GM23338 (cell line): ENCODE measurements at regions not wholly inside any gene's neighbourhood (a gene's known extent, or its start where the extent isn't known, plus 50 kb on each side); places are given as distances from the start of the nearest gene placed in this dataset.
A peak's percentile ranks its signal among the peaks of the same experiment; 100 is the strongest.

Experiments used
- ATAC-seq: fragments of 200-7000 bp; cut with Tn5 transposase; 3 replicates; pipeline ENCODE4 v1.9.1; 2020
- DNase-seq: peaks from one replicate; pipeline ENCODE4 v3.0.0-alpha.2; 2015; ENCODE audit warnings: low spot score
- H2AFZ ChIP-seq: fragments of 200-600 bp; sonication (generic); 2 replicates; pipeline ENCODE4 v1.8.0; 2016; ENCODE audit warnings: antibody characterized with exemption, mild to moderate bottlenecking, moderate library complexity
- H3F3A ChIP-seq: fragments of 200-600 bp; sonication (generic); replicated peaks from 2 replicates; pipeline ENCODE4 v1.8.0; 2017; ENCODE audit warnings: antibody characterized with exemption, mixed run types, low read depth
- H3K27ac ChIP-seq: fragments of 200-600 bp; sonication (generic); 2 replicates; pipeline ENCODE4 v1.6.1; 2016; ENCODE audit warnings: low read depth
- H3K27me3 ChIP-seq: fragments of 200-600 bp; sonication (generic); 2 replicates; pipeline ENCODE4 v1.8.0; 2016; ENCODE audit warnings: mild to moderate bottlenecking, mixed run types, moderate library complexity; ENCODE audit not compliant: insufficient read depth
- H3K36me3 ChIP-seq: fragments of 200-600 bp; sonication (generic); 2 replicates; pipeline ENCODE4 v1.8.0; 2016; ENCODE audit warnings: mild to moderate bottlenecking; ENCODE audit not compliant: insufficient read depth
- H3K4me1 ChIP-seq: fragments of 200-600 bp; sonication (generic); 2 replicates; pipeline ENCODE4 v1.8.0; 2016; ENCODE audit warnings: mild to moderate bottlenecking, moderate library complexity; ENCODE audit not compliant: insufficient read depth
- H3K4me2 ChIP-seq: fragments of 200-600 bp; sonication (generic); 2 replicates; pipeline ENCODE4 v1.7.1; 2017; ENCODE audit warnings: mixed run types
- H3K4me3 ChIP-seq: fragments of 200-600 bp; sonication (generic); 2 replicates; pipeline ENCODE4 v1.6.1; 2016; ENCODE audit warnings: mixed run types
- H3K79me2 ChIP-seq: fragments of 200-600 bp; sonication (generic); replicated peaks from 2 replicates; pipeline ENCODE4 v1.8.0; 2017; ENCODE audit warnings: mild to moderate bottlenecking; ENCODE audit not compliant: insufficient read depth
- H3K9me2 ChIP-seq: fragments of 200-600 bp; sonication (generic); 2 replicates; pipeline ENCODE4 v1.8.0; 2017; ENCODE audit not compliant: insufficient read depth
- H4K20me1 ChIP-seq: fragments of 200-600 bp; sonication (generic); replicated peaks from 2 replicates; pipeline ENCODE4 v1.8.0; 2017; ENCODE audit warnings: mild to moderate bottlenecking; ENCODE audit not compliant: insufficient read depth
- H3K27ac Mint-ChIP-seq: 2 replicates; pipeline ENCODE4 v1.8.0; 2020; ENCODE audit warnings: inconsistent platforms, mild to moderate bottlenecking, moderate library complexity, mixed read lengths
- H3K27me3 Mint-ChIP-seq: 3 replicates; pipeline ENCODE4 v1.8.0; 2022; ENCODE audit warnings: low read depth, mild to moderate bottlenecking, moderate library complexity, mixed read lengths, inconsistent platforms; ENCODE audit not compliant: insufficient read depth, poor library complexity
- H3K36me3 Mint-ChIP-seq: 3 replicates; pipeline ENCODE4 v1.8.0; 2021; ENCODE audit warnings: low read depth, mild to moderate bottlenecking, inconsistent platforms, moderate library complexity, mixed read lengths
- H3K4me1 Mint-ChIP-seq: 3 replicates; pipeline ENCODE4 v1.8.0; 2020; ENCODE audit warnings: mild to moderate bottlenecking, inconsistent platforms, mixed read lengths
- H3K4me3 Mint-ChIP-seq: 3 replicates; pipeline ENCODE4 v1.8.0; 2021; ENCODE audit warnings: moderate library complexity, mild to moderate bottlenecking, inconsistent platforms, mixed read lengths
- H3K9me3 Mint-ChIP-seq: 3 replicates; pipeline ENCODE4 v1.8.0; 2020; ENCODE audit warnings: moderate library complexity, mild to moderate bottlenecking, inconsistent platforms, mixed read lengths
- CREB1 ChIP-seq: fragments of 250-450 bp; sonication (Bioruptor Pico); IDR thresholded peaks from 2 replicates; pipeline ENCODE4 v1.5.0; 2020; ENCODE audit warnings: low read depth, mild to moderate bottlenecking, moderate library complexity
- EZH2 ChIP-seq: fragments of 200-600 bp; sonication (generic); IDR thresholded peaks from one replicate; pipeline ENCODE4 v1.8.0; 2017; ENCODE audit warnings: antibody characterized with exemption, mild to moderate bottlenecking, low read depth; ENCODE audit not compliant: unreplicated experiment
- EZH2phosphoT487 ChIP-seq: fragments of 200-600 bp; sonication (generic); IDR thresholded peaks from one replicate; pipeline ENCODE4 v1.8.1; 2018; ENCODE audit warnings: antibody characterized with exemption; ENCODE audit not compliant: unreplicated experiment
- NANOG ChIP-seq: IDR thresholded peaks from 2 replicates; pipeline ENCODE4 v1.6.1; 2016; ENCODE audit warnings: antibody characterized with exemption, borderline replicate concordance
- POLR2AphosphoS5 ChIP-seq: IDR thresholded peaks from 2 replicates; pipeline ENCODE4 v1.6.1; 2016; ENCODE audit warnings: antibody characterized with exemption, low read depth
- STAT1 ChIP-seq: IDR thresholded peaks from one replicate; pipeline ENCODE4 v1.6.1; 2016; ENCODE audit warnings: antibody characterized with exemption; ENCODE audit not compliant: unreplicated experiment
- ZNF114 ChIP-seq: fragments of 250-450 bp; sonication (Bioruptor Pico); IDR thresholded peaks from 2 replicates; pipeline ENCODE4 v1.5.0; 2020; ENCODE audit warnings: mild to moderate bottlenecking, moderate library complexity
- ZNF331 ChIP-seq: fragments of 250-450 bp; sonication (Bioruptor Pico); IDR thresholded peaks from 2 replicates; pipeline ENCODE4 v1.5.0; 2020; ENCODE audit warnings: low read depth, mild to moderate bottlenecking, moderate library complexity
- TF ChIP-seq, protein P1 (sequence below): IDR thresholded peaks from 2 replicates; pipeline ENCODE4 v1.6.1; 2016; ENCODE audit warnings: antibody characterized with exemption
- TF ChIP-seq, protein P2 (sequence below), 2 experiments: fragments of 200-600 bp in 1 of 2; sonication (generic) in 1 of 2; conservative IDR thresholded peaks; 2 replicates each; pipeline versions ENCODE4 v1.5.1 to v1.6.1; 2016 to 2017; ENCODE audit warnings: antibody characterized with exemption in 2 of 2, low read depth in 2 of 2, mild to moderate bottlenecking in 2 of 2, moderate library complexity in 1 of 2
- TF ChIP-seq, protein P3 (sequence below): IDR thresholded peaks from one replicate; pipeline ENCODE4 v1.6.1; 2018; ENCODE audit warnings: antibody characterized with exemption; ENCODE audit not compliant: unreplicated experiment

DNA sequence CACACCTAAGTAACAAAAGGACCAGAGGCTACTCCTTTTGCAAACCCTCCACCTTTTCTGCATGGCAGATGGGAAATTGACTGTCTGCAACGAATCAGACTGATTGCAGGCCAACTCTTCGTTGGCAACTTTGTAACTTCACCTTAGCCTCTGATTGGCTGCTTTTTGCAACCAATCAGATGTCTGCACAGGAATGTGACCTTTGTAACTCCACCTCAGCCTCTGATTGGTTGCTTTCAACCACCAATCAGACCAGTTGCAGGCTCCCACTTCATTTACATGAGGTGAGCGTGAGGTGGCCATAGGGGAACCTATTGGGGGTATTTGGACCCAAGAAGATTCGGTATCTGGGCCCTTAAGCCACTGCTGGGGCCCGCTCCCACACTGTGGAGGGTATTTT lies 209.0 kb downstream of the EN1 start (continued):
- TF ChIP-seq, protein P1, sequence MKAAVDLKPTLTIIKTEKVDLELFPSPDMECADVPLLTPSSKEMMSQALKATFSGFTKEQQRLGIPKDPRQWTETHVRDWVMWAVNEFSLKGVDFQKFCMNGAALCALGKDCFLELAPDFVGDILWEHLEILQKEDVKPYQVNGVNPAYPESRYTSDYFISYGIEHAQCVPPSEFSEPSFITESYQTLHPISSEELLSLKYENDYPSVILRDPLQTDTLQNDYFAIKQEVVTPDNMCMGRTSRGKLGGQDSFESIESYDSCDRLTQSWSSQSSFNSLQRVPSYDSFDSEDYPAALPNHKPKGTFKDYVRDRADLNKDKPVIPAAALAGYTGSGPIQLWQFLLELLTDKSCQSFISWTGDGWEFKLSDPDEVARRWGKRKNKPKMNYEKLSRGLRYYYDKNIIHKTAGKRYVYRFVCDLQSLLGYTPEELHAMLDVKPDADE = no peak
- TF ChIP-seq ZNF331 = no peak
- TF ChIP-seq, protein P2, sequence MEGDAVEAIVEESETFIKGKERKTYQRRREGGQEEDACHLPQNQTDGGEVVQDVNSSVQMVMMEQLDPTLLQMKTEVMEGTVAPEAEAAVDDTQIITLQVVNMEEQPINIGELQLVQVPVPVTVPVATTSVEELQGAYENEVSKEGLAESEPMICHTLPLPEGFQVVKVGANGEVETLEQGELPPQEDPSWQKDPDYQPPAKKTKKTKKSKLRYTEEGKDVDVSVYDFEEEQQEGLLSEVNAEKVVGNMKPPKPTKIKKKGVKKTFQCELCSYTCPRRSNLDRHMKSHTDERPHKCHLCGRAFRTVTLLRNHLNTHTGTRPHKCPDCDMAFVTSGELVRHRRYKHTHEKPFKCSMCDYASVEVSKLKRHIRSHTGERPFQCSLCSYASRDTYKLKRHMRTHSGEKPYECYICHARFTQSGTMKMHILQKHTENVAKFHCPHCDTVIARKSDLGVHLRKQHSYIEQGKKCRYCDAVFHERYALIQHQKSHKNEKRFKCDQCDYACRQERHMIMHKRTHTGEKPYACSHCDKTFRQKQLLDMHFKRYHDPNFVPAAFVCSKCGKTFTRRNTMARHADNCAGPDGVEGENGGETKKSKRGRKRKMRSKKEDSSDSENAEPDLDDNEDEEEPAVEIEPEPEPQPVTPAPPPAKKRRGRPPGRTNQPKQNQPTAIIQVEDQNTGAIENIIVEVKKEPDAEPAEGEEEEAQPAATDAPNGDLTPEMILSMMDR (conservative IDR thresholded peaks at IDR 0.05; ENCODE audit: low read depth in 2 of 2) = no peak
- no peak for TF ChIP-seq NANOG
- TF ChIP-seq EZH2phosphoT487 = no peak
- TF ChIP-seq EZH2 = no peak

DNA sequence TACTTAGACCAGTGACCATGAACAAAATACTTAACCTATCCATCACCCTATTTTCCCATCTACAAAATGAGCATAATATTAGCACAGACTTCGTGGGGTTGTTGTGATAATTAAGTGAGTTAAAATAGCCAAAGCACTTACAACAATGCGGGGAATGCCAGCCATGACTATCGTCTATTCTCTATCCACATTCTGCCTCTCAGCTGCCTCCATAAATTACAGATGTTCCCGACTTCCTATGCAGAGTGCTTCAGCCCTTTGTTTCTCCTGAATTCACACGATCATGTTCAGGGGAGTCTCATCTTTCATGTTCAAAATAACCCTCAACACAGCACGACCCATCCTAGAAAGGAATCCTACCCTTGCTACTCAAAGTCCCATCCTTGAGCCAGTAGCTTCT lies 211.6 kb downstream of the EN1 start:
- Histone ChIP-seq H3K4me3 (no peak overlapping the region), H3K27me3 (no peaks in the 10 kb centered on the region), H3K9me2 (peaks cover 8% of the 10 kb centered on the region; the same call in 1 of the 2 replicates), H3K79me2 (no peaks in the 10 kb centered on the region), H3K36me3 (peaks cover 6% of the 10 kb centered on the region; the same call in 1 of the 2 replicates), H2AFZ (no peak overlapping the region), H4K20me1 (no peaks in the 10 kb centered on the region), H3F3A (no peaks in the 10 kb centered on the region), H3K4me1 (peaks cover 19% of the 10 kb centered on the region), H3K27ac (peak overlapping the region; percentile 65; the same call in 1 of the 2 replicates), H3K4me2 (no peak overlapping the region)
- H3K27ac Mint-ChIP-seq = no peak overlapping the region
- H3K9me3 Mint-ChIP-seq = peaks cover 7% of the 10 kb centered on the region; the same call in 2 of the 3 replicates
- ATAC-seq (peak; percentile 58), DNase-seq (peak; percentile 69)
- peaks cover 31% of the 10 kb centered on the region for H3K4me1 Mint-ChIP-seq
- H3K4me3 Mint-ChIP-seq = no peak overlapping the region
- peaks cover 2% of the 10 kb centered on the region for H3K27me3 Mint-ChIP-seq
- H3K36me3 Mint-ChIP-seq = no peaks in the 10 kb centered on the region
- TF ChIP-seq ZNF331 (no peak), CREB1 (CRISPR knock-in tag) (no peak), POLR2AphosphoS5 (no peak), NANOG (no peak), EZH2 (no peak), STAT1 (no peak), ZNF114 (CRISPR knock-in tag) (no peak)
- TF ChIP-seq, protein P3, sequence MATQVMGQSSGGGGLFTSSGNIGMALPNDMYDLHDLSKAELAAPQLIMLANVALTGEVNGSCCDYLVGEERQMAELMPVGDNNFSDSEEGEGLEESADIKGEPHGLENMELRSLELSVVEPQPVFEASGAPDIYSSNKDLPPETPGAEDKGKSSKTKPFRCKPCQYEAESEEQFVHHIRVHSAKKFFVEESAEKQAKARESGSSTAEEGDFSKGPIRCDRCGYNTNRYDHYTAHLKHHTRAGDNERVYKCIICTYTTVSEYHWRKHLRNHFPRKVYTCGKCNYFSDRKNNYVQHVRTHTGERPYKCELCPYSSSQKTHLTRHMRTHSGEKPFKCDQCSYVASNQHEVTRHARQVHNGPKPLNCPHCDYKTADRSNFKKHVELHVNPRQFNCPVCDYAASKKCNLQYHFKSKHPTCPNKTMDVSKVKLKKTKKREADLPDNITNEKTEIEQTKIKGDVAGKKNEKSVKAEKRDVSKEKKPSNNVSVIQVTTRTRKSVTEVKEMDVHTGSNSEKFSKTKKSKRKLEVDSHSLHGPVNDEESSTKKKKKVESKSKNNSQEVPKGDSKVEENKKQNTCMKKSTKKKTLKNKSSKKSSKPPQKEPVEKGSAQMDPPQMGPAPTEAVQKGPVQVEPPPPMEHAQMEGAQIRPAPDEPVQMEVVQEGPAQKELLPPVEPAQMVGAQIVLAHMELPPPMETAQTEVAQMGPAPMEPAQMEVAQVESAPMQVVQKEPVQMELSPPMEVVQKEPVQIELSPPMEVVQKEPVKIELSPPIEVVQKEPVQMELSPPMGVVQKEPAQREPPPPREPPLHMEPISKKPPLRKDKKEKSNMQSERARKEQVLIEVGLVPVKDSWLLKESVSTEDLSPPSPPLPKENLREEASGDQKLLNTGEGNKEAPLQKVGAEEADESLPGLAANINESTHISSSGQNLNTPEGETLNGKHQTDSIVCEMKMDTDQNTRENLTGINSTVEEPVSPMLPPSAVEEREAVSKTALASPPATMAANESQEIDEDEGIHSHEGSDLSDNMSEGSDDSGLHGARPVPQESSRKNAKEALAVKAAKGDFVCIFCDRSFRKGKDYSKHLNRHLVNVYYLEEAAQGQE = no peak
- TF ChIP-seq, protein P1 = no peak
